ENCODE measurements at regions not wholly inside any gene's neighbourhood (a gene's known extent, or its start where the extent isn't known, plus 50 kb on each side); places are given as distances from the start of the nearest gene placed in this dataset.

- TF ChIP-seq POLR2AphosphoS5 (IDR thresholded peaks at IDR 0.05; ENCODE audit: borderline replicate concordance, low read depth, low read length) (no peak), EZH2 (IDR thresholded peaks at IDR 0.05) (no peak), FOXP2 (optimal IDR thresholded peaks at IDR 0.05; ENCODE audit: control extremely low read depth, extremely low read length, insufficient read depth) (no peak)
These were observed 159.9 kb upstream of the CDYL start for GRCh38 chr6:4616311-4616710.

All from SK-N-MC (cell line).